WERI-Rb-1 (cell line): ENCODE measurements at regions not wholly inside any gene's neighbourhood (a gene's known extent, or its start where the extent isn't known, plus 50 kb on each side); places are given as distances from the start of the nearest gene placed in this dataset.
"Not testable (repeated sequence)": the region's sequence is repeated elsewhere in the genome, so short reads cannot be mapped to it uniquely, and the experiment has no call there.

Experiments
- DNase-seq: peaks from one replicate; pipeline ENCODE4 v3.0.0-alpha.2; 2020
- H3K27ac ChIP-seq: fragments of 250-450 bp; sonication (Bioruptor Pico); 2 replicates; pipeline ENCODE4 v1.5.1; 2020; ENCODE audit warnings: mild to moderate bottlenecking, moderate library complexity
- H3K27me3 ChIP-seq: fragments of 250-450 bp; sonication (Bioruptor Pico); 2 replicates; pipeline ENCODE4 v1.5.1; 2021; ENCODE audit warnings: mild to moderate bottlenecking, low read depth, moderate library complexity; ENCODE audit not compliant: insufficient read depth, severe bottlenecking
- H3K36me3 ChIP-seq: fragments of 250-450 bp; sonication (Bioruptor Pico); 2 replicates; pipeline ENCODE4 v1.5.1; 2020; ENCODE audit warnings: mild to moderate bottlenecking, moderate library complexity
- H3K4me3 ChIP-seq: 2 replicates; pipeline ENCODE4 v1.5.1; 2011; ENCODE audit warnings: low read depth, mild to moderate bottlenecking, control low read depth, low read length
- H3K9me3 ChIP-seq: fragments of 250-450 bp; sonication (Bioruptor Pico); 2 replicates; pipeline ENCODE4 v1.5.1; 2021; ENCODE audit warnings: mild to moderate bottlenecking, moderate library complexity; ENCODE audit not compliant: severe bottlenecking
- CTCF ChIP-seq: IDR thresholded peaks from 2 replicates; pipeline ENCODE4 v1.5.1; 2011; ENCODE audit warnings: low read depth, mild to moderate bottlenecking, control low read depth, inconsistent platforms, low read length

GRCh38 chr15:92781925-92782453, 118.1 kb upstream of the CHD2 start:
- no peak for DNase-seq
- no peaks in the 10 kb centered on the region for H3K27me3 ChIP-seq
- no peak overlapping the region for H3K27ac ChIP-seq
- no peak overlapping the region for H3K4me3 ChIP-seq
- H3K9me3 ChIP-seq, result no peaks in the 10 kb centered on the region
- no peaks in the 10 kb centered on the region for H3K36me3 ChIP-seq
- no peak for TF ChIP-seq CTCF

- Histone ChIP-seq H3K27ac (no peak overlapping the region), H3K27me3 (no peaks in the 10 kb centered on the region), H3K9me3 (no peaks in the 10 kb centered on the region), H3K4me3 (no peak overlapping the region), H3K36me3 (no peaks in the 10 kb centered on the region)
- no peak for TF ChIP-seq CTCF
- DNase-seq, result no peak
Measured at GRCh38 chr15:92787116-92787515, 113.0 kb upstream of the CHD2 start.

GRCh38 chr15:92788196-92788595, 111.9 kb upstream of the CHD2 start:
- TF ChIP-seq CTCF, result no peak
- Histone ChIP-seq H3K36me3 (no peaks in the 10 kb centered on the region), H3K4me3 (no peak overlapping the region), H3K27me3 (no peaks in the 10 kb centered on the region), H3K9me3 (no peaks in the 10 kb centered on the region), H3K27ac (no peak overlapping the region)
- DNase-seq, result no peak

GRCh38 chr15:92788793-92789192, 111.3 kb upstream of the CHD2 start:
- not testable (repeated sequence) for H3K36me3 ChIP-seq, DNase-seq, H3K27ac ChIP-seq, H3K9me3 ChIP-seq, H3K27me3 ChIP-seq, H3K4me3 ChIP-seq

GRCh38 chr15:92796161-92796611, 103.9 kb upstream of the CHD2 start:
- H3K9me3 ChIP-seq, result no peaks in the 10 kb centered on the region
- no peaks in the 10 kb centered on the region for H3K27me3 ChIP-seq
- H3K4me3 ChIP-seq, result no peak overlapping the region
- TF ChIP-seq CTCF, result no peak
- H3K36me3 ChIP-seq, result no peaks in the 10 kb centered on the region
- no peak overlapping the region for H3K27ac ChIP-seq
- no peak for DNase-seq

GRCh38 chr15:92797168-92798052, 102.7 kb upstream of the CHD2 start:
- no peaks in the 10 kb centered on the region for H3K36me3 ChIP-seq
- no peaks in the 10 kb centered on the region for H3K9me3 ChIP-seq
- no peak overlapping the region for H3K27ac ChIP-seq
- H3K27me3 ChIP-seq, result no peaks in the 10 kb centered on the region
- TF ChIP-seq CTCF, result 0 out of 2 replicates have a peak, but pooled peaks have one; percentile 13
- peak; percentile 24 for DNase-seq
- no peak overlapping the region for H3K4me3 ChIP-seq
